Gastroesophageal sphincter (tissue), 4 donors: ENCODE measurements at regions not wholly inside any gene's neighbourhood (a gene's known extent, or its start where the extent isn't known, plus 50 kb on each side); places are given as distances from the start of the nearest gene placed in this dataset.

Experiments used
- ATAC-seq: fragments of 150-250 bp; one replicate; pipeline ENCODE4 v1.9.1; 2016; ENCODE audit warnings: mild to moderate bottlenecking, moderate library complexity
- H3K27ac ChIP-seq, 4 donors: fragments of 200-600 bp; sonication (generic) in 3 of 4; 1 replicate in 3 of 4; 2 replicates in 1 of 4; pipeline ENCODE4 v1.5.1; 2016 to 2019
- H3K27me3 ChIP-seq: fragments of 200-600 bp; sonication (generic); one replicate; pipeline ENCODE4 v1.5.1; 2019
- H3K36me3 ChIP-seq, 2 donors: fragments of 200-600 bp; sonication (generic); one replicate each; pipeline ENCODE4 v1.5.1; 2019; ENCODE audit warnings: control low read depth in 1 of 2
- H3K4me1 ChIP-seq, 3 donors: fragments of 200-600 bp; sonication (generic); 1 replicate in 2 of 3; 2 replicates in 1 of 3; pipeline ENCODE4 v1.5.1; 2016 to 2019; ENCODE audit warnings: control low read depth in 2 of 3
- H3K4me3 ChIP-seq, 2 donors: fragments of 200-600 bp; sonication (generic); one replicate each; pipeline ENCODE4 v1.5.1; 2019; ENCODE audit warnings: mild to moderate bottlenecking in 1 of 2, moderate library complexity in 1 of 2
- H3K9me3 ChIP-seq, 3 donors: fragments of 200-600 bp; sonication (generic); one replicate each; pipeline ENCODE4 v1.5.1; 2017 to 2019; ENCODE audit warnings: control low read depth in 2 of 3
- CTCF ChIP-seq, 4 experiments: fragments of 200-600 bp in 2 of 4; fragments of 450-650 bp in 2 of 4; sonication (generic) in 1 of 4; IDR thresholded peaks; one replicate each; pipeline ENCODE4 v1.5.1; 2017 to 2019; ENCODE audit warnings: antibody characterized with exemption in 4 of 4, mild to moderate bottlenecking in 2 of 4, moderate library complexity in 2 of 4
- EP300 ChIP-seq: sonication (generic); formaldehyde crosslinking; IDR thresholded peaks from one replicate; pipeline ENCODE4 v1.6.1; 2017; ENCODE audit warnings: antibody characterized with exemption, mild to moderate bottlenecking
- POLR2A ChIP-seq, 2 donors: fragments of 450-650 bp; IDR thresholded peaks; one replicate each; pipeline ENCODE4 v1.6.1; 2017; ENCODE audit warnings: antibody characterized with exemption in 2 of 2, mild to moderate bottlenecking in 2 of 2, moderate library complexity in 1 of 2
- POLR2AphosphoS5 ChIP-seq: sonication (generic); formaldehyde crosslinking; IDR thresholded peaks from one replicate; pipeline ENCODE4 v1.6.1; 2017; ENCODE audit warnings: antibody characterized with exemption
- WGBS, 2 donors: methylation state at CpG; one replicate each; pipeline ENCODE4 v1.1.5; 2018; ENCODE audit warnings: low coverage in 1 of 2; 5-methylcytosine and 5-hydroxymethylcytosine counted together

DNA sequence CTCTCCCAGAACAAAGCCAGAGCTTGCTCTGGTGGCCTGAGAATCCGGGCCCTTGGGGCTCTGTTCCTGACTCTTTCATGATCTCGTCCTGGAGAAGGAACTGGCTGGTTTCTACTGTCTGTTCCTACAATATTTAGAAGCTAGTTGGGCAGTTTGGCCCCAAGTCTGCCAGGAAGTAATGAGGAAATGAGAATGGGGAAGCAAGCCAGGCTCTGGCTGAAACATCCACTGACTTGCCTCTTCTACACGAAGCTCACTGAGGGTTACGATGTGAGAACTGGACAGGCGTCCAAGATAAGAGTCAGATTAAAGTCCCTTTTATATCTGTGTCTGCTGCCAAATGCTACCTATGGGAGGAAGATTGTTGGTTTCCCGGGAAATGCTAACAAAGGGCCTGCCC, 110.0 kb upstream of the KIRREL3 start:
- H3K36me3 ChIP-seq = no peaks in the 10 kb centered on the region
- no peak overlapping the region for H3K27ac ChIP-seq
- no peak for ATAC-seq
- no peaks in the 10 kb centered on the region for H3K9me3 ChIP-seq
- H3K4me3 ChIP-seq = no peak overlapping the region
- H3K4me1 ChIP-seq = no peaks in the 10 kb centered on the region
- peaks cover 14% of the 10 kb centered on the region for H3K27me3 ChIP-seq
- no peak for TF ChIP-seq POLR2AphosphoS5
- TF ChIP-seq EP300 = no peak
- TF ChIP-seq CTCF (IDR thresholded peaks at IDR 0.05) = no peak
- TF ChIP-seq POLR2A (IDR thresholded peaks at IDR 0.05) = no peak
- WGBS, 2 donors = 27 to 59% methylated on average over 3 to 6 of the region's 6 CpGs

GRCh38 chr11:127109796-127110480, 109.4 kb upstream of the KIRREL3 start:
- WGBS, 2 donors = 49 to 60% methylated on average over 4 to 5 of the region's 5 CpGs
- Histone ChIP-seq H3K4me1 (no peaks in the 10 kb centered on the region), H3K36me3 (no peaks in the 10 kb centered on the region), H3K27me3 (peaks cover 14% of the 10 kb centered on the region), H3K4me3 (no peak overlapping the region), H3K9me3 (no peaks in the 10 kb centered on the region), H3K27ac (no peak overlapping the region)
- ATAC-seq = no peak
- no peak for TF ChIP-seq POLR2AphosphoS5
- TF ChIP-seq CTCF (IDR thresholded peaks at IDR 0.05) = no peak
- no peak for TF ChIP-seq POLR2A (IDR thresholded peaks at IDR 0.05)
- TF ChIP-seq EP300 = no peak

DNA sequence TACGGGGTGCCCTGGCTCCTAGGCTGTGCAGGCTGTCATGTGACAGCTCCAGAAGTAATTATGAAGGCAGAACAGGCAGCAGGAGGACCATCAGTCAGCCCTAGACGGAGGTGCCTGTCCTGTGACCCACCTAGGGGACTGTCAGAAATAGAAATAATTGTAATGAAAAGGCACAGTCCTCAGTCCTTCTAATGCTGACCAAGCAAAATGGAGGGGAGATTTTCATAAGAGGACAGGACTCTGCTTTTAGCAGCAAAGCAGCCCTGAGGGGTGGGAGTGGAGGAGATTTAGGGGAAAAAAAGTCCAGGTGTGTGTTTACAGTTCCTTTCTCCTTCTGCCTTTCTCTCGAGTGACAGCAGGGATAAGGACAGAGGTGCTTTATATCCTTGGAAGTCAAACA, 108.3 kb upstream of the KIRREL3 start:
- H3K36me3 ChIP-seq = no peaks in the 10 kb centered on the region
- 70 to 100% methylated on average over 1 to 2 of the region's 3 CpGs for WGBS, 2 donors
- TF ChIP-seq EP300 = no peak
- no peak for TF ChIP-seq POLR2A (IDR thresholded peaks at IDR 0.05)
- TF ChIP-seq CTCF (IDR thresholded peaks at IDR 0.05) = no peak
- no peak for TF ChIP-seq POLR2AphosphoS5
- H3K27ac ChIP-seq = no peak overlapping the region
- peaks cover 14% of the 10 kb centered on the region for H3K27me3 ChIP-seq
- H3K4me1 ChIP-seq = no peaks in the 10 kb centered on the region
- ATAC-seq = no peak
- H3K4me3 ChIP-seq = no peak overlapping the region
- H3K9me3 ChIP-seq = no peaks in the 10 kb centered on the region

GRCh38 chr11:127106938-127107337, 106.4 kb upstream of the KIRREL3 start:
- TF ChIP-seq EP300 (no peak), POLR2AphosphoS5 (no peak), POLR2A (IDR thresholded peaks at IDR 0.05) (no peak), CTCF (IDR thresholded peaks at IDR 0.05) (no peak)

More at GRCh38 chr11:127106938-127107337, 106.4 kb upstream of the KIRREL3 start:
- Histone ChIP-seq H3K27me3 (peaks cover 19% of the 10 kb centered on the region), H3K27ac (no peak overlapping the region), H3K36me3 (no peaks in the 10 kb centered on the region), H3K9me3 (no peaks in the 10 kb centered on the region), H3K4me3 (no peak overlapping the region), H3K4me1 (no peaks in the 10 kb centered on the region)
- WGBS, 2 donors = 57 to 100% methylated on average over 1 of the region's 2 CpGs
- no peak for ATAC-seq
